GM18868 (cell line): ENCODE measurements at regions not wholly inside any gene's neighbourhood (a gene's known extent, or its start where the extent isn't known, plus 50 kb on each side); places are given as distances from the start of the nearest gene placed in this dataset.
"Not testable (repeated sequence)": the region's sequence is repeated elsewhere in the genome, so short reads cannot be mapped to it uniquely, and the experiment has no call there.

Experiments used
- ATAC-seq: cut with Tn5 transposase; IDR thresholded peaks from one replicate; pipeline ENCODE4 v1.9.1; 2021; ENCODE audit warnings: mild to moderate bottlenecking, moderate library complexity; ENCODE audit not compliant: unreplicated experiment

- no peak for ATAC-seq
Measured at GRCh38 chr20:57983082-57983481, 245.4 kb downstream of the ANKRD60 start.

DNA sequence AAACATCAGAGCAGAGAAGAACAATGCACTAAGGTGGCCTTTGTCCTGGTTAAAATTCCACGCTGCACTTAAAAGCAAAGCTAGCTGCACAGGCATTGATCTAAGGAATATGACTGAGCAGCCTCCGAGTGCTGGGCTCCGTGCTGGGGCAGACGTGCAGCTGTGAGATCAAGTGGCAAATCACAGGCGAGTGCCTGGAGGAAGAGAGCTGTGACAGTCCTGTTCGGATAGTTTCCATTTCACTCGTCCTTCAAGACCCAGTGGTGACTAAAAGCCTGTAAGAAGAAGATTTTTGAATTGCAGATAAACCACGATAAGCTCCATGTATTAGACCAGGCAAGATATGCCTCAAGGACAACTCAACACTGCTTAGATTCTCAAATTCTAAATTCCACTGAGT is 247.9 kb downstream of the ANKRD60 start:
- no peak for ATAC-seq

DNA sequence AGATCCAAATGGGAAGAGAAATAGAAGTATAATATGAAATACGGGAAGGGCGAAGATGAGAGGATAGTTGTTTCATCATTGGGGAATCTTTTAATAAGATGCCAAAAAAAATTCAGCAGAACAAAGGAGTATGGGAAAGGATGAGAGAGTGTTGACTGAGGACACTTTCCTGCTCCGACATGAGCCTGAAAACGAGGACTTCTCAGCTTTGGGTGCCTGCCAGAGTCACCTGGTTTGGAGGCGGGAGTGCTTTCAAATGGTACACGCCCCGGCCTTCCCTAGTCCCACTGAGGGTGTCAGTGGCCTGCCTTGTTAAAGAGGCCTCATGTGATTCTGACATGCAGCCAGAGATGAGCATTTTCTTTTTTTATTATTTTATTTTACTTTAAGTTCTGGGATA is 250.9 kb downstream of the ANKRD60 start:
- ATAC-seq: no peak

DNA sequence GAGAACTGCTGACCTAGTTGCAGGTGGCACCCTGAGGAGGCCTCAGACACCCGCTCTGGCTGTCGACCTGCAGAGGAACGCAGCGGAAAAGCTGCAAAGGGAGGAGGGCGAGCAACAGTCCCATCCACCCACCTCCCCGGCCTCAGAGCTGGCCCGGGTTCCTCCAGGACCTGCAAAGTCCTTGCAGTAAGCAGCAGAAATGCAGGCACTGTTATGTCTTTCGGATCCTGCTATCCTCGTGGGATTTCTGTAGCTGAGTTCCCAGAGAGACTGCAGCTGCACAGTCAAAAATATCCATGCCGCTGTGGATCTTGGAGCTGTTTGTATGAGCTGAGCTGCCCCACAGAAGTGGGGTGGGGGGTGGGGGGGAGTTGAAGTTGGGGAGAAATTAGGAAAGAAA is 251.3 kb downstream of the ANKRD60 start:
- ATAC-seq: no peak

DNA sequence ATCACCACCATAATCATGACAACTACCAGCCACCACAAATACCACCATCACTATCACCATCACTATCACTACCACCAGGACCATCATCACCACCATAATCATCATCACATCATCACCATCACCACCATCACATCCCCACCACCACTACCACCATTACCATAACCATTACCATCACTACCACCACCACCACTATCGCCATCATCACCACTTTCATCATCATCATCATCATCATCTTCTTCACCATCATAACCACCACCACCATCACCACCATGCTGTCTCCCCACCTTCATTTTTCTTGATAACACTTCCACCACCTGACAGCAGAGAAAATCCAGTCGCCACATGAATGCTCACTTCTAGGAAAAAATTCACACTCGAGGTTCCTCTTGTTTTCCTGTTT is 253.6 kb downstream of the ANKRD60 start:
- ATAC-seq: no peak

DNA sequence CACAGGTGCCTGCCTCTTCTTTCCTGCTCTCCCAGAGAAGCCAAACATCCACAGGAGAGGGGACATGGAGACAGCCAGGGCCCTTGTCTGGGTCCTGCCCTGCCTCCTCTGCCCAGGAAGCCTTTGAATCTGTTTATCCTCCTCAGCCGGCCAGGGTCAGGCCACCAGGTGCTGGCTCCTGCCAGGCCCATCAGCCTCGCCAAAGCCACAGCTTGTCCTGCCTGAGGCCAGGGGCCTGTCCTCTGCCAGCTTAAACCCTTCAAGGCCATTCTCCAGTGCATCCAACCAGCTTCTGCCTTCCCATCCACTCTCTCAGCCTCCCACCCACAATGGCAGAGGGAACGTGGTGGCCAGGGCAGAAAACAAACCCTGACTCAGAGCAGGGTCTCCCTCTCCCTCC is 254.6 kb downstream of the ANKRD60 start:
- ATAC-seq: no peak

- not testable (repeated sequence) for ATAC-seq
Measured at GRCh38 chr20:57971583-57971982, 256.9 kb downstream of the ANKRD60 start.

DNA sequence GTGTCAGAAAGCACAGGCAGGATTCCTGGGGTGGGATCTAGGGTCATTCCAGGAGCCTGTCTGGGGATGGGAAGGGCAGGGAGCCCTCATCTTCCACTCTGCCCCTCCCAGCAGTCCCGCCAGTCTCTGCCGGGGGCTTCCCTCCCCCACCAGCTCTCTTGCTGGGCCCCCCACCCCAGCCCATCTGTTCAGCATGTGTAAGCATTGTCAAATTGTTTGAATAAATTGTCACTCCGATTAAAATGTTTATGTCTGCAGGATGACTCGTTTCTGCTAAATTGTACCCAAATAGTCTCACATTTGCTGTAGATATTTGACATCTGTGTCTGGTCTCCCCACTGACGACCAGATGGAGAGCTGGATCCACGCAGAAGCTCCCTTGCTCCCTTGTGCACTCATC is 257.6 kb downstream of the ANKRD60 start:
- no peak for ATAC-seq

DNA sequence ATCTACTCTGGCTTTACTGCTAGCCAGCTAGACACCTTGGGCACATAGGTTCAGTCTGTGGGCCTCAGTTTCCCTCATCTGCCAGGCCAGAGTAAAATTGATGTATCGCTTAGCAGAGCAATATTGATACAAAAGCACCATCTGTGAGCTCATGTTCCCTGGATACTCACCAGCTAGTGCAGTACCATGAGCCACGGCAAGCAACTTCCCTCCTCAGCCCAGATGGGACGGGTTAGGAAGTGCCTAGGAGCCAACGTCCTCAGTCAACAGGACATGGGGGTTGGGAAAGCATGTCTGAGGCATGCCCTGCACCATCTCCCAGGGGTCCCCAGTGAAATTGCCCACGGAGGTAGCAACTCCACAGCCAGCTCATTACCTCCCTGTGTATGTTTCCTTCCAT is 258.3 kb downstream of the ANKRD60 start:
- ATAC-seq: no peak

DNA sequence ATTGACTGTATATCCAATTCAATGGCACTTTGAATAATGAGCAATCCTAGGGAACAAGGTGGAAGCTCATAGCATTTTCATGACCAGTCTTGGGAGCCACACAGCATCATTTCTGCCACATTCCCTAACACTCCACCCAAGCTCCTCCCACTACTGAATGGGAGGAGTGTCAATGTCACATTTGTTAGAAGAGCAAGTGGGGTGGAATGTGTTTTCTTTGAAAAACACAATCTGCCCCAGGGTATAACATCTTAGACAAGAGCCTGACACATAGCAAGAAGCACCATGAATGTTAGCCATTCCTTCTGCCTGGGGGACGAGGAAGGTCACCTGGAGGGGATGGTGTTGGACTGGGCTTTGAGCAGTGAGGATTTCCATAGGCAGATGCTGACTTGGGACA is 258.3 kb upstream of the PMEPA1 start:
- ATAC-seq: no peak

DNA sequence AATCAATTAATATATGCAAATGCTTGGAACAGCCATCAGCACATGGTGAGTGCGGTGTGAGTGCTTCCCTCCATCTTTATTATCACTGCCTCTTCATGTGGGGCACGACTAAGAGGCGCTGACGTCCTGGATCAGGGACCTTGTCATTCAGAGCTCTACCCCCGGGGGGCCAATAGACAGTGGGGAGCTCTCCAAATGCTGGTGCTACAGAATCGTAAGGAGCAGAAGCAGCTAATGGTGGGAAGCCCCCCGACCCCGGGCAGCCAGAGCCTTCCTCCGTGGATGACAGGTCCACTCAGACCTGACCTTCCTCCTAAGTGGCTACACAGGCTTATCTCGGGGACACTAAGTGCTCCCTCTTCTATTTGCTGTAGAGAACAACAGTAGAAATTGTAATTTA is 257.5 kb upstream of the PMEPA1 start:
- ATAC-seq: no peak

DNA sequence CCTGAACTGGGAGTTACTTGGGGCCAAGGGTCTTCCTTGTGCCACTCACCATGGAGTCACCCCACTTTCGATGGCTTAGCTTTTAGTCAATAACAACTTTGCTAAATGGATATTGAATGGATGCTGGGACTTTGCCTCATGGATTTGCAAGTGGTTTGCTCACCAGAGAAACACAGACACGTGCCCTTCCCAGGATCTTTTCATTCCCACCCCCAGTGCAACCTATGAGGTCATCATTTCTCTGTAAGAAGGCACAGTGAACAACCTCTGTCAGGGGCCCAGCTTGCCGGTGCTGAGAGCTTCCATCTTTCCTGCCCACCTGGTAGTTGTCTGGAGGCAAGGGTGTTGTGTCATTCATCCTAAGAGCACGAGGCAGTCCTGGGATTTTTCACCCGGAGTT is 256.8 kb upstream of the PMEPA1 start:
- ATAC-seq: no peak

DNA sequence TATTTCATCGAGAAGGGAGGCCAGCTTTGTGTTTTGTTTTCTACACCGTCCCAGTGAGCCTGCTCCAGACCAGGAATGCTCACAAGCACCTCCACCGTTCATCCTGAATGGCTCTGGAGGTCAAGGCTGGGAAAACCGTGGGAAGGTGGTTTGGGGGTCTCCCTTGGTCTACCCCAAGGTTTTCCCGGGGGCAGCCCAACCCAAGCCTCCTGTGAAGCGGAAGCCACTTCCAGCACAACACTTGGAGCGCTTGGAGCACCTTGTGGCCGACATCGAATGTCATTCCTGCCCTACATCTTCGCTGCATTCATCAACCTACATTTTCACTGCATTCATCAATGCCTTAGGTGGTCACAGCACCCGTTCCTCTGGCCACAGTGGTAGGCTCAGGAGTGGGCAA is 255.6 kb upstream of the PMEPA1 start:
- no peak for ATAC-seq

DNA sequence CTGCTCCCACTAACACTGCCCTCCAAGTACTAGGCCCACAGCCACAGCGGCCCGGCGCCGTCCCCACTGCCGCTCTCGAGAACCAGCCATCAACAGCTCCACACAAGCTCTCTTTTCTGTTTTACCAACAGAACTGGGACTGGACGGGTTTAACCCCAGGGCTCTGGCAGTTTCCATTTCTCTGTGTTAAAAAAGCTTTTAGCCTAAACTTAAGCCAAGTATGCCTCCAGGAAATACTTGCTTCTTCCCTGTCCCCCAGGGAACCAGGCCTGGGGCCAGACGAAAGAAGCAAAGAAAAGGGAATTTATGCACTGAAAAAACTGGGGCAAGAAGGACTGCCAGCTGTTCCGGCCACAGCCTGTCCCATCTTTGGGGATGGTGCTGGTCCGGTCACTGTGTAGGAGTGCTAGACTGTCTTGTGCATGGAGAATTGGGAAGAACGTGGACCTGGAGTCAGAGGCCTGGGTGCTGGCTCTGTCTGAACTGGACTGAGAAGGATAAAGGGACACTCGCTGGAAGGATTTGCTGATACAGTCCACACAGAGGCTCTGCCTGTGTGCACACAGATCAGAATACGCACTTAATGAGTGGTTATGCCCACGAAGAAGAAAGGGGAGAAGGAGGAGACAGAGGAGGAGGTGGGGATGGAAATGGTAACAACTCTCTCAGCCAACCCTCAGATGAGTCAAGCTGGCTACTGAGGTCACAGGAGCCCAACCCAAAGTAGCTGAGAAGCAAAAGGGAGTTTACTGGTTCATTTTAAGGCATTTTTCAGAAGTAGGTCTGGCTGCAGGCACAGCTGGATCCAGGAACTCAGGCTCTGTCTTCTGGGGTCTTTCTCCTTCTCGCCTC is 254.4 kb upstream of the PMEPA1 start:
- ATAC-seq: no peak

- ATAC-seq: no peak
Measured at GRCh38 chr20:57960803-57961575, 251.2 kb upstream of the PMEPA1 start.

GRCh38 chr20:57959589-57959988 is 249.8 kb upstream of the PMEPA1 start:
- no peak for ATAC-seq

GRCh38 chr20:57959018-57959417 is 249.2 kb upstream of the PMEPA1 start:
- ATAC-seq: no peak

- no peak for ATAC-seq
Measured at GRCh38 chr20:57958050-57958420, 248.2 kb upstream of the PMEPA1 start.

GRCh38 chr20:57957411-57958049 is 247.7 kb upstream of the PMEPA1 start:
- ATAC-seq: no peak

GRCh38 chr20:57953638-57954037 is 243.8 kb upstream of the PMEPA1 start:
- ATAC-seq: no peak

DNA sequence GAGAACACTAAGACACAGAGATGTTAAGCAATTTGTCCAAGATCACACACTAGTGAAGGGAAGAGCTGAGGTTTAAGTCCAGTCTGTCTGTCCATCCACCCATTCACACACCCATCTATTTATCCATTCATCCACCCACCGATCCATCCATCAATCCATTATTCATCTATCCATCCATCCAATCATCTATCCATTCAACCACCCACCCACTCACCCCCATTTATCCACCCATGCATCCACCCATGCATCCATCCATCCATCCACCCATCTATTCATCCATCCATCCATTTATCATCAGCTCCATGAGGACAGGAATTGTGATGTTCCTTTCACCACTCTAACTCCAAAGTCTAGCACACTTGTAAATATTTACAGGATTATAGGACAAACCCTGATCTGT is 242.3 kb upstream of the PMEPA1 start:
- ATAC-seq: no peak

- ATAC-seq: no peak
Measured at GRCh38 chr20:57951549-57951948, 241.7 kb upstream of the PMEPA1 start.
